ENCODE measurements at regions not wholly inside any gene's neighbourhood (a gene's known extent, or its start where the extent isn't known, plus 50 kb on each side); places are given as distances from the start of the nearest gene placed in this dataset.

DNA sequence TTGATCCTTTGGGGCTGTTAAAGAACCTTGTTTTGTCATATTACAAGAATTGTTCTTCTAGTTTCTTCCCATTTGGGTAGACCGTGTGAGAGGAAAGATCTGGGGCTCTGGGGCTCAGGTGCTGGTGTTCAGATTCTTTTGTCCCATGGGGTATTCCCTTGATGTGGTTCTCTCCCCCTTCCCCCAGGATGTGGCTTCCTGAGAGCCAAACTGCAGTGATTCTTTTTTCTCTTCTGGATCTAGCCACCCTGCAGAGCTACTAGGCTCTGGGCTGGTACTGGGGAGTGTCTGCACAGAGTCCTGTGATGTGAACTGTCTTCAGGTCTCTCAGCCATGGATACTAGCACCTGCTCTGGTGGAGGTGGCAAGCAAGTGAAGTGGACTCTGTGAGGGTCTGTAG, 480.5 kb upstream of the MAN1A1 start:
- no peak for ATAC-seq
- peaks cover 9% of the 10 kb centered on the region; the same call in 1 of the 2 replicates for H3K9me2 ChIP-seq (ENCODE audit: insufficient read depth)
- H3K27me3 ChIP-seq (ENCODE audit: insufficient read depth), result no peaks in the 10 kb centered on the region
- no peaks in the 10 kb centered on the region for H3K9me3 Mint-ChIP-seq
- DNase-seq (ENCODE audit: low spot score), result no peak
- no peak overlapping the region for H3K4me3 ChIP-seq
- TF ChIP-seq, protein P1, sequence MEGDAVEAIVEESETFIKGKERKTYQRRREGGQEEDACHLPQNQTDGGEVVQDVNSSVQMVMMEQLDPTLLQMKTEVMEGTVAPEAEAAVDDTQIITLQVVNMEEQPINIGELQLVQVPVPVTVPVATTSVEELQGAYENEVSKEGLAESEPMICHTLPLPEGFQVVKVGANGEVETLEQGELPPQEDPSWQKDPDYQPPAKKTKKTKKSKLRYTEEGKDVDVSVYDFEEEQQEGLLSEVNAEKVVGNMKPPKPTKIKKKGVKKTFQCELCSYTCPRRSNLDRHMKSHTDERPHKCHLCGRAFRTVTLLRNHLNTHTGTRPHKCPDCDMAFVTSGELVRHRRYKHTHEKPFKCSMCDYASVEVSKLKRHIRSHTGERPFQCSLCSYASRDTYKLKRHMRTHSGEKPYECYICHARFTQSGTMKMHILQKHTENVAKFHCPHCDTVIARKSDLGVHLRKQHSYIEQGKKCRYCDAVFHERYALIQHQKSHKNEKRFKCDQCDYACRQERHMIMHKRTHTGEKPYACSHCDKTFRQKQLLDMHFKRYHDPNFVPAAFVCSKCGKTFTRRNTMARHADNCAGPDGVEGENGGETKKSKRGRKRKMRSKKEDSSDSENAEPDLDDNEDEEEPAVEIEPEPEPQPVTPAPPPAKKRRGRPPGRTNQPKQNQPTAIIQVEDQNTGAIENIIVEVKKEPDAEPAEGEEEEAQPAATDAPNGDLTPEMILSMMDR (conservative IDR thresholded peaks at IDR 0.05; ENCODE audit: low read depth in 2 of 2), result no peak
- TF ChIP-seq EZH2phosphoT487 (IDR thresholded peaks at IDR 0.05; ENCODE audit: unreplicated experiment), result no peak
- TF ChIP-seq CREB1 (CRISPR knock-in tag; IDR thresholded peaks at IDR 0.05; ENCODE audit: low read depth), result no peak
- TF ChIP-seq, protein P2, sequence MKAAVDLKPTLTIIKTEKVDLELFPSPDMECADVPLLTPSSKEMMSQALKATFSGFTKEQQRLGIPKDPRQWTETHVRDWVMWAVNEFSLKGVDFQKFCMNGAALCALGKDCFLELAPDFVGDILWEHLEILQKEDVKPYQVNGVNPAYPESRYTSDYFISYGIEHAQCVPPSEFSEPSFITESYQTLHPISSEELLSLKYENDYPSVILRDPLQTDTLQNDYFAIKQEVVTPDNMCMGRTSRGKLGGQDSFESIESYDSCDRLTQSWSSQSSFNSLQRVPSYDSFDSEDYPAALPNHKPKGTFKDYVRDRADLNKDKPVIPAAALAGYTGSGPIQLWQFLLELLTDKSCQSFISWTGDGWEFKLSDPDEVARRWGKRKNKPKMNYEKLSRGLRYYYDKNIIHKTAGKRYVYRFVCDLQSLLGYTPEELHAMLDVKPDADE (IDR thresholded peaks at IDR 0.05), result no peak
- TF ChIP-seq STAT1 (IDR thresholded peaks at IDR 0.05; ENCODE audit: unreplicated experiment), result no peak
- TF ChIP-seq NANOG (IDR thresholded peaks at IDR 0.05; ENCODE audit: borderline replicate concordance), result no peak
- TF ChIP-seq ZNF331 (CRISPR knock-in tag; IDR thresholded peaks at IDR 0.05; ENCODE audit: low read depth), result no peak
- TF ChIP-seq, protein P3, sequence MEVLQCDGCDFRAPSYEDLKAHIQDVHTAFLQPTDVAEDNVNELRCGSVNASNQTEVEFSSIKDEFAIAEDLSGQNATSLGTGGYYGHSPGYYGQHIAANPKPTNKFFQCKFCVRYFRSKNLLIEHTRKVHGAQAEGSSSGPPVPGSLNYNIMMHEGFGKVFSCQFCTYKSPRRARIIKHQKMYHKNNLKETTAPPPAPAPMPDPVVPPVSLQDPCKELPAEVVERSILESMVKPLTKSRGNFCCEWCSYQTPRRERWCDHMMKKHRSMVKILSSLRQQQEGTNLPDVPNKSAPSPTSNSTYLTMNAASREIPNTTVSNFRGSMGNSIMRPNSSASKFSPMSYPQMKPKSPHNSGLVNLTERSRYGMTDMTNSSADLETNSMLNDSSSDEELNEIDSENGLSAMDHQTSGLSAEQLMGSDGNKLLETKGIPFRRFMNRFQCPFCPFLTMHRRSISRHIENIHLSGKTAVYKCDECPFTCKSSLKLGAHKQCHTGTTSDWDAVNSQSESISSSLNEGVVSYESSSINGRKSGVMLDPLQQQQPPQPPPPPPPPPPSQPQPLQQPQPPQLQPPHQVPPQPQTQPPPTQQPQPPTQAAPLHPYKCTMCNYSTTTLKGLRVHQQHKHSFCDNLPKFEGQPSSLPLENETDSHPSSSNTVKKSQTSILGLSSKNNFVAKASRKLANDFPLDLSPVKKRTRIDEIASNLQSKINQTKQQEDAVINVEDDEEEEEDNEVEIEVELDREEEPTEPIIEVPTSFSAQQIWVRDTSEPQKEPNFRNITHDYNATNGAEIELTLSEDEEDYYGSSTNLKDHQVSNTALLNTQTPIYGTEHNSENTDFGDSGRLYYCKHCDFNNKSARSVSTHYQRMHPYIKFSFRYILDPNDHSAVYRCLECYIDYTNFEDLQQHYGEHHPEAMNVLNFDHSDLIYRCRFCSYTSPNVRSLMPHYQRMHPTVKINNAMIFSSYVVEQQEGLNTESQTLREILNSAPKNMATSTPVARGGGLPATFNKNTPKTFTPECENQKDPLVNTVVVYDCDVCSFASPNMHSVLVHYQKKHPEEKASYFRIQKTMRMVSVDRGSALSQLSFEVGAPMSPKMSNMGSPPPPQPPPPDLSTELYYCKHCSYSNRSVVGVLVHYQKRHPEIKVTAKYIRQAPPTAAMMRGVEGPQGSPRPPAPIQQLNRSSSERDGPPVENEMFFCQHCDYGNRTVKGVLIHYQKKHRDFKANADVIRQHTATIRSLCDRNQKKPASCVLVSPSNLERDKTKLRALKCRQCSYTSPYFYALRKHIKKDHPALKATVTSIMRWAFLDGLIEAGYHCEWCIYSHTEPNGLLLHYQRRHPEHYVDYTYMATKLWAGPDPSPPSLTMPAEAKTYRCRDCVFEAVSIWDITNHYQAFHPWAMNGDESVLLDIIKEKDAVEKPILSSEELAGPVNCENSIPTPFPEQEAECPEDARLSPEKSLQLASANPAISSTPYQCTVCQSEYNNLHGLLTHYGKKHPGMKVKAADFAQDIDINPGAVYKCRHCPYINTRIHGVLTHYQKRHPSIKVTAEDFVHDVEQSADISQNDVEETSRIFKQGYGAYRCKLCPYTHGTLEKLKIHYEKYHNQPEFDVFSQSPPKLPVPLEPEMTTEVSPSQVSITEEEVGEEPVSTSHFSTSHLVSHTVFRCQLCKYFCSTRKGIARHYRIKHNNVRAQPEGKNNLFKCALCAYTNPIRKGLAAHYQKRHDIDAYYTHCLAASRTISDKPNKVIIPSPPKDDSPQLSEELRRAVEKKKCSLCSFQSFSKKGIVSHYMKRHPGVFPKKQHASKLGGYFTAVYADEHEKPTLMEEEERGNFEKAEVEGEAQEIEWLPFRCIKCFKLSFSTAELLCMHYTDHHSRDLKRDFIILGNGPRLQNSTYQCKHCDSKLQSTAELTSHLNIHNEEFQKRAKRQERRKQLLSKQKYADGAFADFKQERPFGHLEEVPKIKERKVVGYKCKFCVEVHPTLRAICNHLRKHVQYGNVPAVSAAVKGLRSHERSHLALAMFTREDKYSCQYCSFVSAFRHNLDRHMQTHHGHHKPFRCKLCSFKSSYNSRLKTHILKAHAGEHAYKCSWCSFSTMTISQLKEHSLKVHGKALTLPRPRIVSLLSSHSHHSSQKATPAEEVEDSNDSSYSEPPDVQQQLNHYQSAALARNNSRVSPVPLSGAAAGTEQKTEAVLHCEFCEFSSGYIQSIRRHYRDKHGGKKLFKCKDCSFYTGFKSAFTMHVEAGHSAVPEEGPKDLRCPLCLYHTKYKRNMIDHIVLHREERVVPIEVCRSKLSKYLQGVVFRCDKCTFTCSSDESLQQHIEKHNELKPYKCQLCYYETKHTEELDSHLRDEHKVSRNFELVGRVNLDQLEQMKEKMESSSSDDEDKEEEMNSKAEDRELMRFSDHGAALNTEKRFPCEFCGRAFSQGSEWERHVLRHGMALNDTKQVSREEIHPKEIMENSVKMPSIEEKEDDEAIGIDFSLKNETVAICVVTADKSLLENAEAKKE (CRISPR knock-in tag; IDR thresholded peaks at IDR 0.05), result no peak
- TF ChIP-seq POLR2AphosphoS5 (IDR thresholded peaks at IDR 0.05; ENCODE audit: low read depth), result no peak
- no peak for TF ChIP-seq JUNB (IDR thresholded peaks at IDR 0.05; ENCODE audit: unreplicated experiment)
- TF ChIP-seq EZH2 (IDR thresholded peaks at IDR 0.05; ENCODE audit: low read depth, unreplicated experiment), result no peak
- TF ChIP-seq, protein P4, sequence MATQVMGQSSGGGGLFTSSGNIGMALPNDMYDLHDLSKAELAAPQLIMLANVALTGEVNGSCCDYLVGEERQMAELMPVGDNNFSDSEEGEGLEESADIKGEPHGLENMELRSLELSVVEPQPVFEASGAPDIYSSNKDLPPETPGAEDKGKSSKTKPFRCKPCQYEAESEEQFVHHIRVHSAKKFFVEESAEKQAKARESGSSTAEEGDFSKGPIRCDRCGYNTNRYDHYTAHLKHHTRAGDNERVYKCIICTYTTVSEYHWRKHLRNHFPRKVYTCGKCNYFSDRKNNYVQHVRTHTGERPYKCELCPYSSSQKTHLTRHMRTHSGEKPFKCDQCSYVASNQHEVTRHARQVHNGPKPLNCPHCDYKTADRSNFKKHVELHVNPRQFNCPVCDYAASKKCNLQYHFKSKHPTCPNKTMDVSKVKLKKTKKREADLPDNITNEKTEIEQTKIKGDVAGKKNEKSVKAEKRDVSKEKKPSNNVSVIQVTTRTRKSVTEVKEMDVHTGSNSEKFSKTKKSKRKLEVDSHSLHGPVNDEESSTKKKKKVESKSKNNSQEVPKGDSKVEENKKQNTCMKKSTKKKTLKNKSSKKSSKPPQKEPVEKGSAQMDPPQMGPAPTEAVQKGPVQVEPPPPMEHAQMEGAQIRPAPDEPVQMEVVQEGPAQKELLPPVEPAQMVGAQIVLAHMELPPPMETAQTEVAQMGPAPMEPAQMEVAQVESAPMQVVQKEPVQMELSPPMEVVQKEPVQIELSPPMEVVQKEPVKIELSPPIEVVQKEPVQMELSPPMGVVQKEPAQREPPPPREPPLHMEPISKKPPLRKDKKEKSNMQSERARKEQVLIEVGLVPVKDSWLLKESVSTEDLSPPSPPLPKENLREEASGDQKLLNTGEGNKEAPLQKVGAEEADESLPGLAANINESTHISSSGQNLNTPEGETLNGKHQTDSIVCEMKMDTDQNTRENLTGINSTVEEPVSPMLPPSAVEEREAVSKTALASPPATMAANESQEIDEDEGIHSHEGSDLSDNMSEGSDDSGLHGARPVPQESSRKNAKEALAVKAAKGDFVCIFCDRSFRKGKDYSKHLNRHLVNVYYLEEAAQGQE (IDR thresholded peaks at IDR 0.05; ENCODE audit: unreplicated experiment), result no peak
- TF ChIP-seq ZNF114 (CRISPR knock-in tag; IDR thresholded peaks at IDR 0.05), result no peak
- no peaks in the 10 kb centered on the region for H4K20me1 ChIP-seq (replicated peaks; ENCODE audit: insufficient read depth)
- H3K4me2 ChIP-seq, result no peak overlapping the region
- no peaks in the 10 kb centered on the region for H3F3A ChIP-seq (replicated peaks; ENCODE audit: low read depth)
- H3K27ac ChIP-seq (ENCODE audit: low read depth), result no peak overlapping the region
- no peaks in the 10 kb centered on the region for H3K79me2 ChIP-seq (replicated peaks; ENCODE audit: insufficient read depth)
- H2AFZ ChIP-seq, result no peak overlapping the region
- H3K4me3 Mint-ChIP-seq, result no peak overlapping the region
- H3K27me3 Mint-ChIP-seq (ENCODE audit: insufficient read depth, low read depth, poor library complexity), result peaks cover 1% of the 10 kb centered on the region
- no peaks in the 10 kb centered on the region for H3K36me3 ChIP-seq (ENCODE audit: insufficient read depth)
- no peaks in the 10 kb centered on the region for H3K4me1 ChIP-seq (ENCODE audit: insufficient read depth)
- no peaks in the 10 kb centered on the region for H3K36me3 Mint-ChIP-seq (ENCODE audit: low read depth)
- peaks cover 7% of the 10 kb centered on the region for H3K4me1 Mint-ChIP-seq
- H3K27ac Mint-ChIP-seq, result no peak overlapping the region; the same call in 1 of the 2 replicates
